ENCODE measurements at regions not wholly inside any gene's neighbourhood (a gene's known extent, or its start where the extent isn't known, plus 50 kb on each side); places are given as distances from the start of the nearest gene placed in this dataset.

DNA sequence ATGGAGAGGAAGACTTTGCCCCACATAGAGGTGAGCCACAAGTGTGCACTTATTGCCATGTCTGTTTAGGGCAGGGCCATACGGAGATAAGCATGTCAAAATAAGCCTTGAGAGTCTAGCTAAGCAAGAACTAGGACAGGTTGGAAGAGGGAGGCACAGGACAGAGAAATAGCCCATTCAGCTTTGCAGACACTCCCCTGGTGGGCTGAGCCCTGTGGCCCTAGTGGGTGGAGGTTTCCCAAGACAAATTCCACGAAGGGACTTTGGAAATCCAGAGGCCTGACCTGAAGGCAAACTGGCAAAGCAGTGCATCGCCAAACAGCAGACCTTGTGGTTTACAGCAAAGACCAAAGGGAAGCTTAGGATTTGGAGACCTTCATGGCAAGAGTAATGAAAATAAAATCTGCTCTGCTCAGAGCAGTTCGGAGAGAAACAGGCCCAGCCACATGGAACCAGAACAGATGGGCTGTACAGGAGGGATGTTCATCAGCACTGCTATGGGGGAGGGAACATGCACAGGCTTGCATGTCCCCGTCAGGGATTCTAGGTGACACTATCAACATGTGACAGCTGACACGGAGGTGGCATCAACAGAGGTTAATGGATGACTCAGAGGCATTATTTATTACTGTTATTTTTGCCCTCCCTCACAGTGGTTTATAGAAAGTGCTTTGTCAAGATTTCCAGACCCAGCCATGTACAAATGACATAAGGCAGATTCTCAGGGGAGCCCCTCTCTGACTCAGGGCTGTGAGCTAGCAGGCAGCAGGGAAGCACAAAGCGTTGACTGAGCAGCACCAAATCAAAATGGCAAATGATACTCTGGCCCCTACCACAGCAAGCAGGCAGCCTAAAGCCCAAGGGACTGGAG is 90.1 kb upstream of the IRF2BP2 start:
- DNase-seq = no peak
- H3K9me3 Mint-ChIP-seq (ENCODE audit: insufficient read depth) = no peaks in the 10 kb centered on the region
- Histone ChIP-seq H3K9ac (ENCODE audit: low read length) (no peak overlapping the region), H3K79me2 (ENCODE audit: control insufficient read depth, insufficient read depth, low read length) (no peaks in the 10 kb centered on the region), H3K36me3 (replicated peaks in 1 of 2; ENCODE audit: control extremely low read depth in 1 of 2, control insufficient read depth in 1 of 2, extremely low read depth in 1 of 2, insufficient read depth in 2 of 2, low read length in 1 of 2) (no peaks in the 10 kb centered on the region), H3K9me3 (ENCODE audit: control extremely low read depth in 1 of 3, control insufficient read depth in 2 of 3, insufficient read depth in 1 of 3, low read length in 2 of 3) (no peaks in the 10 kb centered on the region), H3K4me1 (ENCODE audit: control insufficient read depth in 2 of 2, insufficient read depth in 2 of 2, low read length in 2 of 2) (no peaks in the 10 kb centered on the region), H3K4me3 (ENCODE audit: control extremely low read depth in 1 of 5, extremely low read depth in 1 of 5, insufficient read depth in 1 of 5, low read depth in 2 of 5, low read length in 4 of 5) (no peak overlapping the region), H3K27me3 (replicated peaks in 1 of 4; ENCODE audit: control extremely low read depth in 1 of 4, control insufficient read depth in 3 of 4, insufficient read depth in 4 of 4, low read length in 3 of 4) (no peaks in the 10 kb centered on the region), H3K4me2 (replicated peaks; ENCODE audit: low read depth, low read length, poor library complexity, severe bottlenecking) (no peak overlapping the region), H4K20me1 (ENCODE audit: control insufficient read depth, insufficient read depth, low read length, poor library complexity, severe bottlenecking) (no peaks in the 10 kb centered on the region), H3K27ac (ENCODE audit: low read length in 2 of 2) (no peak overlapping the region), H2AFZ (ENCODE audit: insufficient read depth, low read depth, low read length, poor library complexity, severe bottlenecking) (no peak overlapping the region)
- no peak overlapping the region for H3K27ac Mint-ChIP-seq
- POLR2A ChIA-PET = no interaction called here
- H3K27me3 Mint-ChIP-seq = no peaks in the 10 kb centered on the region
- WGBS (ENCODE audit: insufficient coverage) = 72% methylated on average over 6 of the region's 7 CpGs
- TF ChIP-seq, protein P1, sequence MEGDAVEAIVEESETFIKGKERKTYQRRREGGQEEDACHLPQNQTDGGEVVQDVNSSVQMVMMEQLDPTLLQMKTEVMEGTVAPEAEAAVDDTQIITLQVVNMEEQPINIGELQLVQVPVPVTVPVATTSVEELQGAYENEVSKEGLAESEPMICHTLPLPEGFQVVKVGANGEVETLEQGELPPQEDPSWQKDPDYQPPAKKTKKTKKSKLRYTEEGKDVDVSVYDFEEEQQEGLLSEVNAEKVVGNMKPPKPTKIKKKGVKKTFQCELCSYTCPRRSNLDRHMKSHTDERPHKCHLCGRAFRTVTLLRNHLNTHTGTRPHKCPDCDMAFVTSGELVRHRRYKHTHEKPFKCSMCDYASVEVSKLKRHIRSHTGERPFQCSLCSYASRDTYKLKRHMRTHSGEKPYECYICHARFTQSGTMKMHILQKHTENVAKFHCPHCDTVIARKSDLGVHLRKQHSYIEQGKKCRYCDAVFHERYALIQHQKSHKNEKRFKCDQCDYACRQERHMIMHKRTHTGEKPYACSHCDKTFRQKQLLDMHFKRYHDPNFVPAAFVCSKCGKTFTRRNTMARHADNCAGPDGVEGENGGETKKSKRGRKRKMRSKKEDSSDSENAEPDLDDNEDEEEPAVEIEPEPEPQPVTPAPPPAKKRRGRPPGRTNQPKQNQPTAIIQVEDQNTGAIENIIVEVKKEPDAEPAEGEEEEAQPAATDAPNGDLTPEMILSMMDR (IDR thresholded peaks at IDR 0.05) = no peak
- no peak for TF ChIP-seq EZH2 (IDR thresholded peaks at IDR 0.05; ENCODE audit: borderline replicate concordance, insufficient read depth, low read depth, low read length, poor library complexity, severe bottlenecking)
- intact Hi-C loops (cut with micrococcal nuclease) = no loop called here
- CTCF ChIA-PET = no interaction called here
- H3K4me1 Mint-ChIP-seq = peaks cover 7% of the 10 kb centered on the region
- no peak overlapping the region for H3K4me3 Mint-ChIP-seq
- peak; percentile 70 for ATAC-seq (ENCODE audit: low read depth)

DNA sequence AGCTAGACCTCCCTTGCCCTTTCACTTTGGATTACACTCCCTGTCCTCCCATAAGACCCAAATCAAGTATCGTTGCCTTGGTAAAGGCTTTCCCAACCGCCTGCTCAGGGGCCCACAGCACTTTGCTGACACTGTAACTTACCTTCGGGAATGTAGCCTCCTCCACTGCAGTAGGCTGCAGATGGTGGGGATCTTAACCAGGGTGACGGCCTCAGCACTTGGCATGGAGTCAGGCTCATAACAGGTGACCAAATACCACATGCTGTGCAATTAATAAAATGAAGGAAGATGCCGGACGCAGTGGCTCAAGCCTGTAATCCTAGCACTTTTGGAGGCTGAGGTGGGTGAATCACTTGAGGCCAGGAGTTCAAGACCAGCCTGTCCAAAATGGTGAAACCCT is 88.7 kb upstream of the IRF2BP2 start:
- H3K27ac ChIP-seq (ENCODE audit: low read length in 2 of 2) = no peak overlapping the region
- H3K4me3 ChIP-seq (ENCODE audit: control extremely low read depth in 1 of 5, extremely low read depth in 1 of 5, insufficient read depth in 1 of 5, low read depth in 2 of 5, low read length in 4 of 5) = no peak overlapping the region
- DNase-seq = no peak
- ChIA-PET POLR2A (no interaction called here), CTCF (no interaction called here)
- H2AFZ ChIP-seq (ENCODE audit: insufficient read depth, low read depth, low read length, poor library complexity, severe bottlenecking) = no peak overlapping the region
- H3K4me2 ChIP-seq (replicated peaks; ENCODE audit: low read depth, low read length, poor library complexity, severe bottlenecking) = no peak overlapping the region
- no peaks in the 10 kb centered on the region for H3K27me3 ChIP-seq (replicated peaks in 1 of 4; ENCODE audit: control extremely low read depth in 1 of 4, control insufficient read depth in 3 of 4, insufficient read depth in 4 of 4, low read length in 3 of 4)
- no peaks in the 10 kb centered on the region for H3K27me3 Mint-ChIP-seq
- no peaks in the 10 kb centered on the region for H3K79me2 ChIP-seq (ENCODE audit: control insufficient read depth, insufficient read depth, low read length)
- ATAC-seq (ENCODE audit: low read depth) = no peak
- no peak overlapping the region for H3K27ac Mint-ChIP-seq
- no peak for TF ChIP-seq EZH2 (IDR thresholded peaks at IDR 0.05; ENCODE audit: borderline replicate concordance, insufficient read depth, low read depth, low read length, poor library complexity, severe bottlenecking)
- TF ChIP-seq, protein P1 (IDR thresholded peaks at IDR 0.05) = no peak
- no peaks in the 10 kb centered on the region for H3K36me3 ChIP-seq (replicated peaks in 1 of 2; ENCODE audit: control extremely low read depth in 1 of 2, control insufficient read depth in 1 of 2, extremely low read depth in 1 of 2, insufficient read depth in 2 of 2, low read length in 1 of 2)
- no peak overlapping the region for H3K4me3 Mint-ChIP-seq
- no peaks in the 10 kb centered on the region for H3K4me1 ChIP-seq (ENCODE audit: control insufficient read depth in 2 of 2, insufficient read depth in 2 of 2, low read length in 2 of 2)
- H3K9ac ChIP-seq (ENCODE audit: low read length) = no peak overlapping the region
- no peaks in the 10 kb centered on the region for H3K9me3 ChIP-seq (ENCODE audit: control extremely low read depth in 1 of 3, control insufficient read depth in 2 of 3, insufficient read depth in 1 of 3, low read length in 2 of 3)
- intact Hi-C loops (cut with micrococcal nuclease) = no loop called here
- WGBS (ENCODE audit: insufficient coverage) = 92% methylated on average over 5 of the region's 6 CpGs
- no peaks in the 10 kb centered on the region for H3K9me3 Mint-ChIP-seq (ENCODE audit: insufficient read depth)
- peaks cover 7% of the 10 kb centered on the region for H3K4me1 Mint-ChIP-seq
- no peaks in the 10 kb centered on the region for H4K20me1 ChIP-seq (ENCODE audit: control insufficient read depth, insufficient read depth, low read length, poor library complexity, severe bottlenecking)
